ENCODE measurements at regions not wholly inside any gene's neighbourhood (a gene's known extent, or its start where the extent isn't known, plus 50 kb on each side); places are given as distances from the start of the nearest gene placed in this dataset.

DNA sequence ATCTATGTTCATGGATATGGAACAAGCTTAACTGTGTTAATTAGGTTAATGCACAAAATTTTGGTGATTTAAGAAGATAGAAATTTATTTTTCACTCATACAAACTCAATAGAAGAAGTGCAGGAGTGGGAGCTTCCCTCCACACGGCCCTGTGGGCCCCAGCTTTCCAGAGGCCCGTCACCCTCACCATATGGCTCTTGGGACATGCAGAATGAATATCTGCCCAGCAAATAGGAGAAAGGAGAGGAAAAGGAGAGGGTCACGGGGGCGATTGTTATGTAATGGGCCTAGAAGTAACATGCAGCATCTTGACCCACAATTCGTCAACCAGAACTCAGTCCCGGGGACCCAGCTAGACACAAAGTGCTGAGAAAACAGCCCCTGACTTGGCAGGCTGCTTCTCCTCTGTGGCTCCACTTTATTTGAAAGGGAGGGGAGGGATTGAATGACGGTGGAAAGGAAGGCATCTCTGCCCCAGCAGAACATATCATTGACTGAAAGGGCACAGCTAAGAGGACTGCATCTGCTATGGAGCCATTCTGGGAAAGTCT is 648.2 kb upstream of the ID2 start:
- DNase-seq (ENCODE audit: extremely low read depth, insufficient read length): no peak
- TF ChIP-seq, protein P1, sequence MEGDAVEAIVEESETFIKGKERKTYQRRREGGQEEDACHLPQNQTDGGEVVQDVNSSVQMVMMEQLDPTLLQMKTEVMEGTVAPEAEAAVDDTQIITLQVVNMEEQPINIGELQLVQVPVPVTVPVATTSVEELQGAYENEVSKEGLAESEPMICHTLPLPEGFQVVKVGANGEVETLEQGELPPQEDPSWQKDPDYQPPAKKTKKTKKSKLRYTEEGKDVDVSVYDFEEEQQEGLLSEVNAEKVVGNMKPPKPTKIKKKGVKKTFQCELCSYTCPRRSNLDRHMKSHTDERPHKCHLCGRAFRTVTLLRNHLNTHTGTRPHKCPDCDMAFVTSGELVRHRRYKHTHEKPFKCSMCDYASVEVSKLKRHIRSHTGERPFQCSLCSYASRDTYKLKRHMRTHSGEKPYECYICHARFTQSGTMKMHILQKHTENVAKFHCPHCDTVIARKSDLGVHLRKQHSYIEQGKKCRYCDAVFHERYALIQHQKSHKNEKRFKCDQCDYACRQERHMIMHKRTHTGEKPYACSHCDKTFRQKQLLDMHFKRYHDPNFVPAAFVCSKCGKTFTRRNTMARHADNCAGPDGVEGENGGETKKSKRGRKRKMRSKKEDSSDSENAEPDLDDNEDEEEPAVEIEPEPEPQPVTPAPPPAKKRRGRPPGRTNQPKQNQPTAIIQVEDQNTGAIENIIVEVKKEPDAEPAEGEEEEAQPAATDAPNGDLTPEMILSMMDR (IDR thresholded peaks at IDR 0.05; ENCODE audit: insufficient read depth, low read length, poor library complexity, severe bottlenecking): no peak
- Histone ChIP-seq H3K4me3 (replicated peaks; ENCODE audit: low read depth, low read length) (no peak overlapping the region), H3K36me3 (ENCODE audit: control insufficient read depth, insufficient read depth, low read length) (no peaks in the 10 kb centered on the region), H3K27me3 (replicated peaks; ENCODE audit: control insufficient read depth, insufficient read depth, low read length) (no peaks in the 10 kb centered on the region)

DNA sequence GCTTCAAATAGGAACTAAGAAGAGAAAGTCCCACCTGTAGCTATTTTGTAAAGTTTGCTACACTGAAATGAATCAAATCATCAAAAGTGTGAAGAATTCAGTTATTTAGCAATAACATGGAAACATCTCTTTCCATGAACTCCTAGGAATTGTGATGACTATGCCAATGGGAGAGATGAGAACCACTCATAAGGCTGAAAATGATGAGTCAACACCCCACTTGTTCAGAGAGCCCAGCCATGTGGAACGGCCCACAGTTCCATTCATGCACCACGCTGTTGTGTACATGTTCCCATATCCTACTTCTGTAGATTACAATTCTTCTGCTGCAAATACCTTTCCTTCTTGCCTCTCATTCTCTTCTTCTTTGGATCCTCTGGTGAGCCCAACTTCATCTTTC is 645.5 kb upstream of the ID2 start:
- no peak overlapping the region for H3K4me3 ChIP-seq (replicated peaks; ENCODE audit: low read depth, low read length)
- no peaks in the 10 kb centered on the region for H3K27me3 ChIP-seq (replicated peaks; ENCODE audit: control insufficient read depth, insufficient read depth, low read length)
- no peaks in the 10 kb centered on the region for H3K36me3 ChIP-seq (ENCODE audit: control insufficient read depth, insufficient read depth, low read length)
- DNase-seq (ENCODE audit: extremely low read depth, insufficient read length): no peak
- TF ChIP-seq, protein P1 (IDR thresholded peaks at IDR 0.05; ENCODE audit: insufficient read depth, low read length, poor library complexity, severe bottlenecking): no peak

DNA sequence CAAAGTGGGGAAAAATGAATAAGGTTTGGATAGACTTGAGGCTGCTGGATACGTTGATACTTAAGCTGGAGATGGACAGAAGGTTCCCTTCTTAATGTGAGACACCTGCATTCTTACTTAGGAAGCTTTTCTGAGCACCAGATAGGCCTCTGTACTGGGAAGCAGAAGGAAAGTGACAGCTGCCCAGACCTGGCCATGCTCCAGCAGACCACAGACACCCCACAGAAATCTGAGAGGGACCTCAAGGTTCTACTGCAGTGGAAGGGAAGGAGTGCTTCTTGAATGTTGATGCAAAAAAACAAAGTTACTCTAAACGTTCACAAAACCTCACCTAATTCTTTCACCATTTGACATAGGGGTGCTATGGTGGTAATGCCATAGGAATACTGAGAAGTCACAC is 642.1 kb upstream of the ID2 start:
- Histone ChIP-seq H3K36me3 (ENCODE audit: control insufficient read depth, insufficient read depth, low read length) (no peaks in the 10 kb centered on the region), H3K27me3 (replicated peaks; ENCODE audit: control insufficient read depth, insufficient read depth, low read length) (no peaks in the 10 kb centered on the region), H3K4me3 (replicated peaks; ENCODE audit: low read depth, low read length) (no peak overlapping the region)
- DNase-seq (ENCODE audit: extremely low read depth, insufficient read length): no peak
- TF ChIP-seq, protein P1 (IDR thresholded peaks at IDR 0.05; ENCODE audit: insufficient read depth, low read length, poor library complexity, severe bottlenecking): no peak

DNA sequence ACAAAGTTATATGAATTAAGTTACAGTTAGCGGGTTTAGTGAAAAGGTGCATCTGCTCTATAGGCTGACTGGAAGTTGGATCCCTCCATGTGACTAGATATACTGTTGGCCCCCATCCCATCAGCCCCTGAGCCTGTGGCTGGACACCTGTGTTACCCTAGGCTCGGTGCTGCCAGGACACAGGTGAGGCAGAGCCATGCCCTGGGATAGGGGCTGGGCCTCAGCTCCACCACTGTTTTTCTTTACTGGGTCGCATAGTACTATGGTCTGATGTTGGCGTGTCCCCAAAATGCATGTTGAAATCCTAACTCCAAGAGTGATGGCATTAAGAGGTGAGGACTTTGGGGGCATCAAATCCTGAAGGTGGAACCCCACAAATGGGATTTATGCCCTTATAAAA is 638.6 kb upstream of the ID2 start:
- H3K4me3 ChIP-seq (replicated peaks; ENCODE audit: low read depth, low read length): no peak overlapping the region
- DNase-seq (ENCODE audit: extremely low read depth, insufficient read length): no peak
- H3K36me3 ChIP-seq (ENCODE audit: control insufficient read depth, insufficient read depth, low read length): no peaks in the 10 kb centered on the region
- no peaks in the 10 kb centered on the region for H3K27me3 ChIP-seq (replicated peaks; ENCODE audit: control insufficient read depth, insufficient read depth, low read length)
- TF ChIP-seq, protein P1 (IDR thresholded peaks at IDR 0.05; ENCODE audit: insufficient read depth, low read length, poor library complexity, severe bottlenecking): no peak

DNA sequence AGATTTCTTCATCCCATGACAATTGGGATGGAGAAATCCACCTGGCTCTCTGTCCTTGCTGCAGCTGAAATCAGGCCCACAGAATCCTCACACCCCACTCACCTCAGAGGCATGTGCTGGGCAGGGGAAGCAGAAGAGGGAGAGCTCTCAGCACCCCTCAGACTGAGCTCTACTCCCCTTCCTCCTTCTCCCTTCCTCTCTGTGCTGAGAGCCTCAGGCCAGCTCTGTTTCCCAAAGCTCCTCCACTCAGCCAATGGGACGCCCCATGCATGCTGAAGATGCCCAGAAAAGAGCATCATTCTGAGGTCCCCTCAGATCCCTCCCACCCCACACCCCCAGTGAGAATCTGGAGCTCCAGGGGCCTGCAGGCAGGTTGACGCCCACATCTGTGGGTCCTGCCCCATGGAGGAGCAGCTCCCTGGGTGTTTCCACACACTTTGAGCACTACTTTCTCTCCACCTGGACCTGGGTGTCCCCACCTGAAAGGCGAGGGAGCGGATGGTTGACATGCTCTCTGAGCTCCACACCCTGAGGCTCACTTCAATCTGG is 637.7 kb upstream of the ID2 start:
- TF ChIP-seq, protein P1 (IDR thresholded peaks at IDR 0.05; ENCODE audit: insufficient read depth, low read length, poor library complexity, severe bottlenecking): no peak
- DNase-seq (ENCODE audit: extremely low read depth, insufficient read length): no peak
- no peaks in the 10 kb centered on the region for H3K27me3 ChIP-seq (replicated peaks; ENCODE audit: control insufficient read depth, insufficient read depth, low read length)
- H3K4me3 ChIP-seq (replicated peaks; ENCODE audit: low read depth, low read length): no peak overlapping the region
- H3K36me3 ChIP-seq (ENCODE audit: control insufficient read depth, insufficient read depth, low read length): no peaks in the 10 kb centered on the region
